H1 (cell line): ENCODE measurements at regions not wholly inside any gene's neighbourhood (a gene's known extent, or its start where the extent isn't known, plus 50 kb on each side); places are given as distances from the start of the nearest gene placed in this dataset.

Source experiments
- CTCF ChIA-PET: fragments of 300-600 bp; sonication (Branson Sonifier 250); formaldehyde crosslinking; loops from one replicate; lab custom pipeline; 2021; ENCODE audit not compliant: partially characterized antibody; lab: Charles Lee
- POLR2A ChIA-PET: fragments of 300-600 bp; sonication (Branson Sonifier 250); formaldehyde crosslinking; loops from one replicate; lab custom pipeline; 2021; ENCODE audit warnings: inconsistent platforms; ENCODE audit not compliant: partially characterized antibody; lab: Charles Lee
- DNase-seq, 2 experiments: peaks; one replicate each; pipeline versions ENCODE4 v3.0.0 to v3.0.0-alpha.2; 2010 to 2022; ENCODE audit warnings: low spot score in 2 of 2, low read depth in 1 of 2, mixed read lengths in 1 of 2
- FAIRE-seq: peaks from 2 replicates; lab custom pipeline; 2011; peaks lifted over from hg19 to GRCh38; lab: Jason Lieb, UNC
- H2AFZ ChIP-seq: 2 replicates; pipeline ENCODE4 v1.8.1; 2012; ENCODE audit warnings: low read length, inconsistent platforms
- H2AK5ac ChIP-seq: 2 replicates; pipeline ENCODE4 v1.6.1; 2013; ENCODE audit warnings: low read depth, low read length
- H2BK120ac ChIP-seq: replicated peaks from 2 replicates; pipeline ENCODE3; 2013; ENCODE audit warnings: low read depth, low read length, inconsistent platforms
- H2BK12ac ChIP-seq: 2 replicates; pipeline ENCODE4 v1.6.1; 2013; ENCODE audit warnings: low read depth, low read length
- H2BK15ac ChIP-seq: 2 replicates; pipeline ENCODE4 v1.6.1; 2013; ENCODE audit warnings: low read length
- H2BK20ac ChIP-seq: 2 replicates; pipeline ENCODE4 v1.6.1; 2013; ENCODE audit warnings: low read length
- H2BK5ac ChIP-seq: 2 replicates; pipeline ENCODE4 v1.6.1; 2013; ENCODE audit warnings: low read depth, low read length
- H3K14ac ChIP-seq: 2 replicates; pipeline ENCODE4 v1.6.1; 2013; ENCODE audit warnings: inconsistent platforms; ENCODE audit not compliant: insufficient read length
- H3K18ac ChIP-seq: 2 replicates; pipeline ENCODE4 v1.6.1; 2013; ENCODE audit warnings: low read length; ENCODE audit errors: extremely low read depth
- H3K23ac ChIP-seq: 2 replicates; pipeline ENCODE4 v1.6.1; 2013; ENCODE audit warnings: inconsistent platforms; ENCODE audit not compliant: insufficient read length
- H3K23me2 ChIP-seq: 2 replicates; pipeline ENCODE4 v1.6.1; 2013; ENCODE audit warnings: low read depth, low read length
- H3K27ac ChIP-seq: 2 replicates; pipeline ENCODE4 v1.6.1; 2011; ENCODE audit warnings: low read depth, low read length, inconsistent platforms
- H3K27me3 ChIP-seq, 4 experiments: replicated peaks in 1 of 4; 1 replicate in 1 of 4; 2 replicates in 3 of 4; pipeline versions ENCODE4 v1.6.1 to v1.8.1; 2011 to 2013; ENCODE audit warnings: low read length in 3 of 4, mild to moderate bottlenecking in 3 of 4, inconsistent platforms in 2 of 4, mixed read lengths in 2 of 4, moderate library complexity in 1 of 4; ENCODE audit not compliant: control insufficient read depth in 3 of 4, insufficient read depth in 3 of 4; ENCODE audit errors: extremely low read depth in 1 of 4
- H3K36me3 ChIP-seq, 4 experiments: 2 replicates each; pipeline versions ENCODE4 v1.6.1 to v1.8.1; 2011 to 2013; ENCODE audit warnings: mild to moderate bottlenecking in 4 of 4, low read length in 3 of 4, moderate library complexity in 2 of 4, control low read depth in 1 of 4, inconsistent platforms in 1 of 4; ENCODE audit not compliant: insufficient read depth in 4 of 4, control insufficient read depth in 2 of 4
- H3K4ac ChIP-seq: replicated peaks from 2 replicates; pipeline ENCODE3; 2013; ENCODE audit warnings: low read length, low read depth, mixed read lengths, inconsistent platforms; ENCODE audit not compliant: insufficient read length
- H3K4me1 ChIP-seq, 4 experiments: replicated peaks in 1 of 4; 1 replicate in 1 of 4; 2 replicates in 3 of 4; pipeline versions ENCODE4 v1.6.1 to v1.8.1; 2011 to 2013; ENCODE audit warnings: low read length in 3 of 4, inconsistent platforms in 2 of 4, mixed read lengths in 1 of 4; ENCODE audit not compliant: insufficient read depth in 4 of 4, control insufficient read depth in 3 of 4
- H3K4me2 ChIP-seq, 2 experiments: 2 replicates each; pipeline versions ENCODE4 v1.6.1 to v1.8.1; 2011 to 2013; ENCODE audit warnings: low read depth in 2 of 2, low read length in 2 of 2, control low read depth in 1 of 2, inconsistent platforms in 1 of 2, mild to moderate bottlenecking in 1 of 2; ENCODE audit not compliant: insufficient read depth in 1 of 2
- H3K4me3 ChIP-seq, 4 experiments: fragments of 200-600, 300-600 bp in 1 of 4; sonication (generic), shearing (Covaris generic), sonication (Bioruptor Twin) in 1 of 4; 2 replicates each; pipeline versions ENCODE4 v1.5.1 to v1.8.1; 2011 to 2016; ENCODE audit warnings: low read length in 4 of 4, low read depth in 3 of 4, control low read depth in 2 of 4, inconsistent platforms in 2 of 4, mild to moderate bottlenecking in 2 of 4, mixed read lengths in 1 of 4, moderate library complexity in 1 of 4; ENCODE audit not compliant: insufficient read depth in 2 of 4; ENCODE audit errors: extremely low read depth in 1 of 4
- H3K56ac ChIP-seq: replicated peaks from 2 replicates; pipeline ENCODE3; 2013; ENCODE audit warnings: low read depth, mild to moderate bottlenecking, mixed read lengths, low read length, inconsistent platforms; ENCODE audit not compliant: insufficient read length
- H3K79me1 ChIP-seq: 2 replicates; pipeline ENCODE4 v1.6.1; 2013; ENCODE audit warnings: low read depth, low read length, control low read depth
- H3K79me2 ChIP-seq, 2 experiments: 2 replicates each; pipeline versions ENCODE4 v1.6.1 to v1.8.1; 2012 to 2013; ENCODE audit warnings: low read length in 2 of 2, mild to moderate bottlenecking in 2 of 2, inconsistent platforms in 1 of 2; ENCODE audit not compliant: insufficient read depth in 2 of 2, control insufficient read depth in 1 of 2
- H3K9ac ChIP-seq, 4 experiments: replicated peaks in 1 of 4; 1 replicate in 1 of 4; 2 replicates in 3 of 4; pipeline versions ENCODE4 v1.6.1 to v1.8.1; 2011 to 2013; ENCODE audit warnings: low read depth in 3 of 4, low read length in 3 of 4, control low read depth in 2 of 4, mild to moderate bottlenecking in 2 of 4, moderate library complexity in 2 of 4, inconsistent platforms in 1 of 4; ENCODE audit errors: extremely low read depth in 1 of 4
- H3K9me3 ChIP-seq, 2 experiments: 2 replicates each; pipeline versions ENCODE4 v1.6.1 to v1.8.1; 2012 to 2013; ENCODE audit warnings: mild to moderate bottlenecking in 2 of 2, moderate library complexity in 2 of 2, control low read depth in 1 of 2, inconsistent platforms in 1 of 2, low read depth in 1 of 2, low read length in 1 of 2, mixed read lengths in 1 of 2; ENCODE audit not compliant: insufficient read depth in 2 of 2
- H4K20me1 ChIP-seq, 2 experiments: replicated peaks in 1 of 2; 2 replicates each; pipeline versions ENCODE3 to v1.8.1; 2011 to 2013; ENCODE audit warnings: inconsistent platforms in 2 of 2, low read length in 2 of 2, mild to moderate bottlenecking in 1 of 2; ENCODE audit not compliant: insufficient read depth in 2 of 2, control insufficient read depth in 1 of 2
- H4K5ac ChIP-seq: 2 replicates; pipeline ENCODE4 v1.6.1; 2013; ENCODE audit warnings: low read length, low read depth, mixed read lengths, inconsistent platforms; ENCODE audit not compliant: insufficient read length
- H4K8ac ChIP-seq: 2 replicates; pipeline ENCODE4 v1.8.0; 2013; ENCODE audit warnings: mild to moderate bottlenecking, moderate library complexity, low read length, inconsistent platforms; ENCODE audit not compliant: insufficient read depth; ENCODE audit errors: extremely low read depth
- H4K91ac ChIP-seq: replicated peaks from 2 replicates; pipeline ENCODE3; 2013; ENCODE audit warnings: low read length, mixed read lengths, inconsistent platforms; ENCODE audit not compliant: insufficient read length
- ASH2L ChIP-seq: fragments of 200-600, 300-600 bp; sonication (generic); IDR thresholded peaks from one replicate; pipeline ENCODE4 v1.7.1; 2017; ENCODE audit warnings: low read length
- JUND ChIP-seq: IDR thresholded peaks from 2 replicates; pipeline ENCODE4 v1.6.1; 2011; ENCODE audit warnings: mild to moderate bottlenecking, improper control_type of control experiment, low read length
- SAP30 ChIP-seq: fragments of 300-600 bp; sonication (generic); IDR thresholded peaks from 2 replicates; pipeline ENCODE4 v1.7.1; 2012; ENCODE audit warnings: low read length, moderate library complexity, mild to moderate bottlenecking, inconsistent platforms; ENCODE audit not compliant: insufficient read depth, insufficient replicate concordance
- WGBS, 2 experiments: shearing (Covaris generic) in 1 of 2; methylation state at CpG; one replicate each; pipeline versions ENCODE4 v1.1.6 to v1.1.7; 2013 to 2015; ENCODE audit warnings: low lambda C conversion rate in 2 of 2, mixed read lengths in 2 of 2, inconsistent platforms in 1 of 2, low coverage in 1 of 2, missing lambda C conversion rate in 1 of 2; ENCODE audit not compliant: insufficient replicate concordance in 2 of 2, insufficient coverage in 1 of 2, insufficient read length in 1 of 2; ENCODE audit errors: extremely low coverage in 1 of 2, missing lambda C conversion rate in 1 of 2; 5-methylcytosine and 5-hydroxymethylcytosine counted together

- no peak overlapping the region for H3K4me3 ChIP-seq
- H4K20me1 ChIP-seq, result peaks cover 1 to 6% of the 10 kb centered on the region in 2 experiments
- H3K79me2 ChIP-seq, result no peaks in the 10 kb centered on the region
- H3K23ac ChIP-seq, result no peak overlapping the region
- H2BK5ac ChIP-seq, result no peak overlapping the region
- H3K27ac ChIP-seq, result no peak overlapping the region
- no peak overlapping the region for H4K5ac ChIP-seq
- H3K4me1 ChIP-seq, result no peaks in the 10 kb centered on the region
- H3K23me2 ChIP-seq, result no peaks in the 10 kb centered on the region; the same call in 1 of the 2 replicates
- H2BK15ac ChIP-seq, result no peak overlapping the region
- H4K91ac ChIP-seq, result no peak overlapping the region
- peaks cover 10 to 20% (median 16%) of the 10 kb centered on the region in 4 experiments for H3K27me3 ChIP-seq
- DNase-seq, result no peak
- H3K79me1 ChIP-seq, result no peaks in the 10 kb centered on the region
- H2BK20ac ChIP-seq, result no peak overlapping the region
- H3K9ac ChIP-seq, result no peak overlapping the region
- TF ChIP-seq JUND (no peak), ASH2L (no peak), SAP30 (no peak)
- H3K4ac ChIP-seq, result no peak overlapping the region
- H3K18ac ChIP-seq, result no peak overlapping the region
- no peaks in the 10 kb centered on the region for H3K9me3 ChIP-seq
- H2BK12ac ChIP-seq, result no peak overlapping the region
- ChIA-PET POLR2A (no interaction called here), CTCF (interaction anchor here (1.4 kb wide), 1 partner anchor 28 kb away, joined by 3 read pairs; no protein-coding TSS in a partner anchor)
- no peaks in the 10 kb centered on the region for H3K36me3 ChIP-seq
- no peak overlapping the region for H4K8ac ChIP-seq
- no peak overlapping the region for H3K14ac ChIP-seq
- 93% methylated on average over 6 of the region's 6 CpGs; no CpG with 5 or more reads in 1 of the 2 experiments for WGBS, 2 experiments
- H3K4me2 ChIP-seq, result no peak overlapping the region
- no peak overlapping the region for H2BK120ac ChIP-seq
- FAIRE-seq, result no peak
- no peak overlapping the region for H2AK5ac ChIP-seq
- no peak overlapping the region for H2AFZ ChIP-seq
- no peak overlapping the region for H3K56ac ChIP-seq
Measured at GRCh38 chr18:22355069-22355468, 62.6 kb downstream of the CTAGE1 start.
